DLD1 (cell line): ENCODE measurements at regions not wholly inside any gene's neighbourhood (a gene's known extent, or its start where the extent isn't known, plus 50 kb on each side); places are given as distances from the start of the nearest gene placed in this dataset.

Experiments
- in situ Hi-C: cut with HindIII; loops from 2 replicates; pipeline ENCODE4 v1.10.0; 2017; ENCODE audit warnings: low sequenced_read_pairs

- in situ Hi-C loops: no loop called here
Measured at GRCh38 chr1:208879022-208879421, 634.8 kb upstream of the PLXNA2 start.

- in situ Hi-C loops: no loop called here
Measured at GRCh38 chr1:208880433-208881100, 636.4 kb upstream of the PLXNA2 start.

DNA sequence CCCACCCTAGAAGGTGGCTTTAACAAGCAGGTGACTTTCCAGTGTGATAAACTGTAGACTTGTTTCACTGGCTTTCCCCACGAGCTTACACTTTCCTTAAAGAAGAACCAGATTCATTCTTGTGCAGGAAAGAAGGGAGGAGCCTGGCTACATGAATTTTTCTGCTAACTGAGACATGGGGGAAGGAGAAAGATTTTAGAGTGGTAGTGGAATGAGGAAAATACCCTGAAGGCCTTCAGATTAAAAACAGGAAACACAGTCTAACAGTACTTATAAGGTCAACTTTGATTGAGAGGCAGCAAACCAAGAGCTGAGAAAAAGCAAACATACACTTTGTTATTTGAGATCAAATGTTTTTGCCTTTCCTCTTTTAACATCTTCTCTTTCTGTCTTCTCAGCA, 640.9 kb upstream of the PLXNA2 start:
- in situ Hi-C loops: no loop called here

GRCh38 chr1:208885650-208886049, 641.5 kb upstream of the PLXNA2 start:
- in situ Hi-C loops: no loop called here

DNA sequence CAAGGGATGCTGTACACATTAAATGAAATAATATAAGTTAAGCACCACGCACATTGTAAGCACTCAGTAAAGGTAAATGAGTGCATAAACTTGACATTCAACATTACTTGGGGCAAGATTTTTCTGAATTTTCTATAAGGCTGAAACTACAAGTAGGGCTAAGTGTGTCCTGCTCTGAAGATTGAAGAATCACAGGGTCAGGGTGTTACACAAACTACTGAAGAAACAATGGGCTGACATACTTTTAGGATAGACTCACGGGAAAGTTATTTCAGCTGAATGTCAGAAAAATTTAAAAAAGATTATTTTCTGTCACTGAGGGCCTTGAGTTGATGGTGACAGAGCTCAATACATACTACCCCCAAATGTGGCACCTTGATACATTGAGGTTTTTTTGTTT, 644.2 kb upstream of the PLXNA2 start:
- in situ Hi-C loops: no loop called here

DNA sequence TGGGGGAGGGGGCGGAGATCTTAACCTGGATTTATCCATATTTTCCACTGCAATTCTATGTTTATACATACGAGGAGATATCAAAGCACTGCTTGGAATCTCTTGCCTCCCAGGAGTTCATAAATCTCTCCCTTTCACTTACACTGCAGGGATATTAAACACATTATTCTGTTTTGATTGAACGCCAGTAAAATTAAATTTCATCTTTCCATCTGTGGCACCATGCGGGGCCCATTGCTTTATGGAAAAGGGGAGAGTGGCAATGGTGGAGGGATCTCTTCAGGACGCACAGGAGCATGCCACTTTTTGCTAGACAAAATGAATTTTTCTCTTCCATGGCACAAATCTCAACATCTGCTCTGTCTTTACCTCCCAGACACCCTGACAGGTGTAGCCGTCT, 648.0 kb upstream of the PLXNA2 start:
- in situ Hi-C loops: no loop called here

GRCh38 chr1:208893251-208893650, 649.1 kb upstream of the PLXNA2 start:
- in situ Hi-C loops: no loop called here

GRCh38 chr1:208895181-208895580, 651.0 kb upstream of the PLXNA2 start:
- in situ Hi-C loops: no loop called here

DNA sequence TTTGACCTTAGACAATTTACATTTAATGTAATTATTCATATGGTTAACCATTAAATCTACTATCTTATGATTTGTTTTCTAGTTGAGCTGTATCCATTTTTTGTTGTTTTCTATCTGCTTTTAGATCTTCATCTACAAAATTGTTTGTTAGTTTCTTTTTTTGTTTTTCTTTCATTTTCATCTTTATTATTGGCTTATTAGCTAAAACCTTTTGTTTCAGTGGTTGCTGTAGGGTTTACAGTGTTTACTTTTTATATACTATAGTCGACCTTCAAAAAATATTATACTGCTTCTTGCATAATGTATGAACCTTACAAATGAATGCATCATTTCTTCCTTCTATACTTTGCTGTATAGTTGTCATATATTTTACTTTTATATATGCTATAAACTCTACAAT, 651.6 kb upstream of the PLXNA2 start:
- in situ Hi-C loops: no loop called here

- in situ Hi-C loops: no loop called here
Measured at GRCh38 chr1:208896768-208897167, 652.6 kb upstream of the PLXNA2 start.

- in situ Hi-C loops: no loop called here
Measured at GRCh38 chr1:208899438-208899837, 655.3 kb upstream of the PLXNA2 start.

- in situ Hi-C loops: no loop called here
Measured at GRCh38 chr1:208903251-208903905, 659.2 kb upstream of the PLXNA2 start.

DNA sequence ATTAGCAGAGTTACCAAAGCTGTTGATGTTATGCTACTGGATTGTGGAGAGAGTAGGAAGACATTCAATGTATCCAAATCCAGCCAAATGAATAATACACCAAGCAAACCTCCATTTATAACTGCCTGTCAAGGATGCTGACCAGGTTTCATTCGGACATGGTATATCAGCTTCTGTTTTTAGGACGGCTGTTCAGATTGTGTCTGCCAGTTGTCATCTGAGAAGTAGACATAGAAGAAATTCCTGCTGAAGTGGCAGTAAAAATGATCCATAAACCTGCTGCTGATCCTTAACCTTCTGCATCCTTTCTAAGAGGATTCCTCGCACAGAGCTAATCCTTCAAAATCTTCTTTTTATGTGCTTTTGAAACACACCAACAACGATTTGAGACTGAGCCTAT, 663.6 kb upstream of the PLXNA2 start:
- in situ Hi-C loops: no loop called here

- in situ Hi-C loops: no loop called here
Measured at GRCh38 chr1:208909011-208909984, 665.1 kb upstream of the PLXNA2 start.

DNA sequence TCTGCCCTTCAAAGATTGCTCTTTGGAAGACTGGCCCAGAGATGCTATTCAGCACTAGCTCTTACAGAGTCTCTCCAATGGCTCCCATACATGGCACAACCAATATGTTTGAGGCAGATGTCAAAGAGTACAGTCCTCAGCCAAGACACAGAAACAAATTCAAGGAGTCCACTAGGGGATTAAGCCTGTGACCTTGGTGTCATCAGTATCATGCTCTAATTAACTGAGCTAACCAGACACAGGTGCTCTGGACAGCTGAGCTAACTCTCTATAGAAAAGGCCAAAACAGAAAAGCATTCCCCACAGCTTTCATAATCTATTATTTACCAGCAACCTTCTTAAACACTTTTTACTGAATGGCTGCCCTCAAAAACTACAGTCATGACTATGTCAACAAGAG, 666.0 kb upstream of the PLXNA2 start:
- in situ Hi-C loops: no loop called here

GRCh38 chr1:208917281-208917680, 666.2 kb upstream of the CAMK1G start:
- in situ Hi-C loops: no loop called here

GRCh38 chr1:208917723-208918122, 665.8 kb upstream of the CAMK1G start:
- in situ Hi-C loops: no loop called here

- in situ Hi-C loops: no loop called here
Measured at GRCh38 chr1:208918160-208918559, 665.4 kb upstream of the CAMK1G start.

DNA sequence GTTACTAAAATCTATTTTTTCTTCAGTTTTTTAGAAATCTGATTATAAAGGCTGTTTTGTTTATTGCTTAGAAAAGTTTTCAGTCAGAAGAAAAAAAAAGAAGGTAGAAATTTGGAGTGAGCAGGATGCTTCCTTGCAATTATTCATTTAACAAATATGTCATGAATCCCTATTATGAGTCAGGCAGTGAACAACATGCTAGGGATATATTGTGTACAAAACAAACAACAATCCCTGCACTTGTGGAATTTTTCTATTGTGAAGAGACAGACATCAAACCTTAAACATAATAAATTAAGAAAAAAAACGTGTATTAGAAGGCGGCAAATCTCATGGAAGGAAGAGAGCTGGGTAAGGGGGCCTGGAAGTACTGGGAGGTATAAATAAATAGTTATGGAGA, 664.1 kb upstream of the CAMK1G start:
- in situ Hi-C loops: no loop called here

DNA sequence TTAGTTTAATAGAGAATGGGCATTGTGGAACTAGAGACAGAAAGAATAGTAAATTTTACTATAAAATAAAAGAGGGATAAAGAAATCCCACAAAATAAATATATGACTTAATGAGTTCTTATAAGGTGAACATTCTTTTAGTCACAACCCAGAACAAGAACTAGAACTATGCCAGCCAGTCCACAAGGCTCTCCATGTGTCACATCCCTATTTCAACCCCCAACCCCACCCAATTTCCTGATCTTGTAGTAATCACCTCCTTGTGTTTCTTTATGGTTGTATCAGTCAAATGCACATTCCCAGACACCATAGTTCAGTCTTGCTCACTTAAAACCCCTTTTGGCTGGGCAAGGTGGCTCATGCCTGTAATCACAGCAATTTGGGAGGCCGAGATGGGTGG, 662.3 kb upstream of the CAMK1G start:
- in situ Hi-C loops: no loop called here

DNA sequence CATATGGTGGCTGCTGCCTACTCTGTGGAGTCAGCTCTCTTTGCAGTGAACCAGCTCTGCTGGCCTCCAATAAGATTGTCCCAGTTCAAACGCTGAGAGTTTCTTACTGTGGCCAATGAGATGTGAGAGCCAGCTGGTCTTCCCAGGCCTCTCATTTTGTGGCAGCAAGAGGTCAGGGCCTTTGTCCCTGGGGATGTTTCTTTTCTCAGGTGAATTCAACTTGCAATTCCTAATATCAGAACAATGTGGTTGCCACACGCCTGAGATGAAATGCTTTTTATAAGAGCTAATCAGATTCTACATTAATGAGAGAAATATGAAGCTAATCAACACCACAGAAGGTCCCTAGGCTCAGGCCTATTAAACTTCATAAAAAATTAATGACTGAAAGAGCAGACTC, 660.1 kb upstream of the CAMK1G start:
- in situ Hi-C loops: no loop called here
